H9 (cell line): ENCODE measurements at regions not wholly inside any gene's neighbourhood (a gene's known extent, or its start where the extent isn't known, plus 50 kb on each side); places are given as distances from the start of the nearest gene placed in this dataset.

Experiments used
- DNase-seq: peaks from one replicate; pipeline ENCODE4 v3.0.0-alpha.2; 2017
- H2AFZ ChIP-seq: one replicate; pipeline ENCODE4 v1.6.1; 2013; ENCODE audit warnings: mild to moderate bottlenecking, low read length, control low read depth, moderate library complexity
- H2AK5ac ChIP-seq: 2 replicates; pipeline ENCODE4 v1.6.1; 2013; ENCODE audit warnings: low read length, control low read depth, mixed read lengths; ENCODE audit not compliant: insufficient read length
- H2BK120ac ChIP-seq: one replicate; pipeline ENCODE4 v1.6.1; 2013; ENCODE audit warnings: low read depth, mild to moderate bottlenecking, low read length, control low read depth, inconsistent platforms; ENCODE audit not compliant: poor library complexity, severe bottlenecking
- H2BK12ac ChIP-seq: 2 replicates; pipeline ENCODE4 v1.6.1; 2013; ENCODE audit warnings: low read length, control low read depth, mixed read lengths, low read depth; ENCODE audit not compliant: insufficient read length
- H2BK15ac ChIP-seq: 2 replicates; pipeline ENCODE4 v1.6.1; 2013; ENCODE audit warnings: low read depth, low read length, control low read depth
- H2BK20ac ChIP-seq: one replicate; pipeline ENCODE4 v1.6.1; 2013; ENCODE audit warnings: low read depth, mild to moderate bottlenecking, low read length, control low read depth, inconsistent platforms; ENCODE audit not compliant: poor library complexity, severe bottlenecking
- H2BK5ac ChIP-seq: 2 replicates; pipeline ENCODE4 v1.6.1; 2013; ENCODE audit warnings: low read length, control low read depth, mixed read lengths; ENCODE audit not compliant: insufficient read length
- H3K14ac ChIP-seq: 2 replicates; pipeline ENCODE4 v1.6.1; 2013; ENCODE audit warnings: low read length, control low read depth; ENCODE audit not compliant: insufficient read depth
- H3K18ac ChIP-seq: 2 replicates; pipeline ENCODE4 v1.6.1; 2013; ENCODE audit warnings: low read depth, mild to moderate bottlenecking, mixed read lengths, low read length, control low read depth; ENCODE audit not compliant: insufficient read length
- H3K23ac ChIP-seq: 2 replicates; pipeline ENCODE4 v1.6.1; 2013; ENCODE audit warnings: low read length, control low read depth, mixed read lengths, low read depth; ENCODE audit not compliant: insufficient read length
- H3K23me2 ChIP-seq: 2 replicates; pipeline ENCODE4 v1.6.1; 2013; ENCODE audit warnings: low read depth, mild to moderate bottlenecking, mixed read lengths, low read length, control low read depth; ENCODE audit not compliant: insufficient read length, poor library complexity, severe bottlenecking
- H3K27ac ChIP-seq: 2 replicates; pipeline ENCODE4 v1.5.1; 2013; ENCODE audit warnings: low read length, control low read depth, mixed read lengths, low read depth; ENCODE audit not compliant: insufficient read length
- H3K27me3 ChIP-seq: 2 replicates; pipeline ENCODE4 v1.6.1; 2013; ENCODE audit warnings: low read length, control low read depth, inconsistent platforms; ENCODE audit not compliant: insufficient read depth
- H3K4ac ChIP-seq: 2 replicates; pipeline ENCODE4 v1.6.1; 2013; ENCODE audit warnings: low read depth, mild to moderate bottlenecking, control low read depth, inconsistent platforms, low read length, moderate library complexity
- H3K4me1 ChIP-seq: 2 replicates; pipeline ENCODE4 v1.6.1; 2013; ENCODE audit warnings: low read length, control low read depth, inconsistent platforms; ENCODE audit not compliant: insufficient read depth
- H3K4me2 ChIP-seq: 2 replicates; pipeline ENCODE4 v1.6.1; 2013; ENCODE audit warnings: low read length, control low read depth, mixed read lengths; ENCODE audit not compliant: insufficient read length, insufficient read depth
- H3K56ac ChIP-seq: 2 replicates; pipeline ENCODE4 v1.6.1; 2013; ENCODE audit warnings: low read depth, mild to moderate bottlenecking, mixed read lengths, low read length, control low read depth; ENCODE audit not compliant: insufficient read length
- H3K79me1 ChIP-seq: 2 replicates; pipeline ENCODE4 v1.6.1; 2013; ENCODE audit warnings: low read depth, mild to moderate bottlenecking, moderate library complexity, low read length, control low read depth, inconsistent platforms; ENCODE audit not compliant: insufficient read depth, poor library complexity, severe bottlenecking
- H3K79me2 ChIP-seq: 2 replicates; pipeline ENCODE4 v1.6.1; 2013; ENCODE audit warnings: low read length, control low read depth, inconsistent platforms; ENCODE audit not compliant: insufficient read depth
- H3K9ac ChIP-seq: 2 replicates; pipeline ENCODE4 v1.6.1; 2013; ENCODE audit warnings: low read length, control low read depth, mixed read lengths; ENCODE audit not compliant: insufficient read length; ENCODE audit errors: extremely low read depth
- H3K9me3 ChIP-seq: one replicate; pipeline ENCODE4 v1.6.1; 2013; ENCODE audit warnings: low read depth, low read length, inconsistent platforms; ENCODE audit not compliant: control insufficient read depth
- H3T11ph ChIP-seq: one replicate; pipeline ENCODE4 v1.6.1; 2013; ENCODE audit warnings: mild to moderate bottlenecking, low read length, control low read depth, inconsistent platforms
- H4K20me1 ChIP-seq: one replicate; pipeline ENCODE4 v1.6.1; 2013; ENCODE audit not compliant: control insufficient read depth, insufficient read length, insufficient read depth
- H4K5ac ChIP-seq: 2 replicates; pipeline ENCODE4 v1.6.1; 2013; ENCODE audit warnings: low read depth, mild to moderate bottlenecking, mixed read lengths, low read length, control low read depth; ENCODE audit not compliant: insufficient read length
- H4K8ac ChIP-seq: replicated peaks from 2 replicates; pipeline ENCODE4 v1.6.1; 2013; ENCODE audit warnings: low read length, control low read depth, mixed read lengths, low read depth; ENCODE audit not compliant: insufficient read length
- H4K91ac ChIP-seq: 2 replicates; pipeline ENCODE4 v1.6.1; 2013; ENCODE audit warnings: low read depth, mild to moderate bottlenecking, moderate library complexity, mixed read lengths, low read length, control low read depth; ENCODE audit not compliant: insufficient read length
- H3K27ac Mint-ChIP-seq, 3 experiments: 2 replicates in 2 of 3; 3 replicates in 1 of 3; pipeline ENCODE4 v1.8.0; 2020 to 2021; ENCODE audit warnings: mixed read lengths in 3 of 3, mild to moderate bottlenecking in 1 of 3, moderate library complexity in 1 of 3
- H3K27me3 Mint-ChIP-seq: 2 replicates; pipeline ENCODE4 v1.8.0; 2021; ENCODE audit warnings: low read depth, mild to moderate bottlenecking, moderate library complexity, mixed read lengths
- H3K36me3 Mint-ChIP-seq, 3 experiments: 2 replicates in 2 of 3; 3 replicates in 1 of 3; pipeline ENCODE4 v1.8.0; 2020 to 2021; ENCODE audit warnings: low read depth in 3 of 3, mixed read lengths in 3 of 3; ENCODE audit not compliant: insufficient read depth in 1 of 3
- H3K4me1 Mint-ChIP-seq, 2 experiments: 2 replicates each; pipeline ENCODE4 v1.8.0; 2020; ENCODE audit warnings: mixed read lengths in 2 of 2
- H3K4me3 Mint-ChIP-seq, 2 experiments: 2 replicates in 1 of 2; 3 replicates in 1 of 2; pipeline ENCODE4 v1.8.0; 2020 to 2021; ENCODE audit warnings: mild to moderate bottlenecking in 2 of 2, mixed read lengths in 2 of 2, moderate library complexity in 1 of 2
- H3K9me3 Mint-ChIP-seq, 2 experiments: 2 replicates in 1 of 2; 3 replicates in 1 of 2; pipeline ENCODE4 v1.8.0; 2020; ENCODE audit warnings: mild to moderate bottlenecking in 2 of 2, mixed read lengths in 2 of 2, moderate library complexity in 1 of 2
- CTCF ChIP-seq: fragments of 200-600 bp; sonication (generic); conservative IDR thresholded peaks from 3 replicates; pipeline ENCODE4 v1.8.0; 2021; ENCODE audit warnings: antibody characterized with exemption, mild to moderate bottlenecking
- WGBS: extraction: QIAGEN DNeasy Blood & Tissue Kit; methylation state at CpG from one replicate; pipeline ENCODE4 v1.1.7; 2013; ENCODE audit warnings: missing lambda C conversion rate, low lambda C conversion rate, mixed read lengths; ENCODE audit not compliant: insufficient read length; ENCODE audit errors: extremely low coverage; 5-methylcytosine and 5-hydroxymethylcytosine counted together

- no peak overlapping the region for H4K5ac ChIP-seq
- WGBS = no CpG with 5 or more reads among the region's 1 CpG
- H4K91ac ChIP-seq = no peak overlapping the region
- no peak overlapping the region for H2BK12ac ChIP-seq
- no peak overlapping the region for H3K18ac ChIP-seq
- Mint-ChIP-seq H3K36me3 (peaks cover 7 to 25% (median 15%) of the 10 kb centered on the region in 3 experiments; a peak in 6 of 7 replicates), H3K4me3 (no peak overlapping the region), H3K9me3 (peaks cover 14 to 15% of the 10 kb centered on the region in 2 experiments), H3K4me1 (0 out of 4 replicates have a peak, but pooled peaks cover 0 to 2% of the 10 kb centered on the region in 2 experiments), H3K27ac (no peak overlapping the region), H3K27me3 (no peaks in the 10 kb centered on the region)
- no peak overlapping the region for H3K27ac ChIP-seq
- H3K4me1 ChIP-seq = no peaks in the 10 kb centered on the region
- no peak overlapping the region for H2AFZ ChIP-seq
- H2BK5ac ChIP-seq = no peak overlapping the region
- no peak overlapping the region for H2BK15ac ChIP-seq
- H2AK5ac ChIP-seq = no peak overlapping the region
- H3K4me2 ChIP-seq = no peak overlapping the region
- no peaks in the 10 kb centered on the region for H3K9me3 ChIP-seq
- no peaks in the 10 kb centered on the region for H3K27me3 ChIP-seq
- no peak overlapping the region for H3K14ac ChIP-seq
- H3K23ac ChIP-seq = no peak overlapping the region
- DNase-seq = no peak
- H4K20me1 ChIP-seq = no peaks in the 10 kb centered on the region
- no peak overlapping the region for H2BK20ac ChIP-seq
- H3K4ac ChIP-seq = no peak overlapping the region
- H4K8ac ChIP-seq = no peak overlapping the region
- no peak overlapping the region for H3T11ph ChIP-seq
- no peak overlapping the region for H3K9ac ChIP-seq
- H3K79me1 ChIP-seq = no peaks in the 10 kb centered on the region
- H3K79me2 ChIP-seq = no peaks in the 10 kb centered on the region
- no peak overlapping the region for H3K56ac ChIP-seq
- H3K23me2 ChIP-seq = no peaks in the 10 kb centered on the region
- H2BK120ac ChIP-seq = no peak overlapping the region
- TF ChIP-seq CTCF = no peak
Observed at GRCh38 chr11:24046731-24047130, 450.1 kb upstream of the LUZP2 start.
